ENCODE measurements at regions not wholly inside any gene's neighbourhood (a gene's known extent, or its start where the extent isn't known, plus 50 kb on each side); places are given as distances from the start of the nearest gene placed in this dataset.
"Not testable (repeated sequence)": the region's sequence is repeated elsewhere in the genome, so short reads cannot be mapped to it uniquely, and the experiment has no call there.

GRCh38 chr5:164317676-164318075 lies 812.3 kb downstream of the MAT2B start:
- DNase-seq: no peak

- no peak for DNase-seq
Observed at GRCh38 chr5:164319161-164319560, 813.7 kb downstream of the MAT2B start.

GRCh38 chr5:164324239-164324638 lies 818.8 kb downstream of the MAT2B start:
- no peak for DNase-seq

- DNase-seq: no peak
Observed at GRCh38 chr5:164326219-164326618, 820.8 kb downstream of the MAT2B start.

- DNase-seq: not testable (repeated sequence)
Observed at GRCh38 chr5:164327166-164327565, 821.7 kb downstream of the MAT2B start.

GRCh38 chr5:164332349-164333196 lies 827.2 kb downstream of the MAT2B start:
- DNase-seq: no peak

GRCh38 chr5:164335837-164336236 lies 830.4 kb downstream of the MAT2B start:
- DNase-seq: no peak

GRCh38 chr5:164336276-164336675 lies 830.9 kb downstream of the MAT2B start:
- DNase-seq: no peak

GRCh38 chr5:164336906-164337305 lies 831.5 kb downstream of the MAT2B start:
- DNase-seq: no peak

GRCh38 chr5:164341056-164341619 lies 835.7 kb downstream of the MAT2B start:
- no peak for DNase-seq

- DNase-seq: no peak
Observed at GRCh38 chr5:164345173-164345849, 839.9 kb downstream of the MAT2B start.

- no peak for DNase-seq
Observed at GRCh38 chr5:164345853-164346252, 840.4 kb downstream of the MAT2B start.

GRCh38 chr5:164346785-164347630 lies 841.6 kb downstream of the MAT2B start:
- no peak for DNase-seq

- no peak for DNase-seq
Observed at GRCh38 chr5:164350236-164350635, 844.8 kb downstream of the MAT2B start.

GRCh38 chr5:164351245-164351834 lies 845.9 kb downstream of the MAT2B start:
- DNase-seq: no peak

- no peak for DNase-seq
Observed at GRCh38 chr5:164352695-164353094, 847.3 kb downstream of the MAT2B start.

- no peak for DNase-seq
Observed at GRCh38 chr5:164353155-164353554, 847.7 kb downstream of the MAT2B start.

- no peak for DNase-seq
Observed at GRCh38 chr5:164354139-164354751, 848.8 kb downstream of the MAT2B start.

- no peak for DNase-seq
Observed at GRCh38 chr5:164355267-164355830, 849.9 kb downstream of the MAT2B start.

GRCh38 chr5:164356790-164357189 lies 851.4 kb downstream of the MAT2B start:
- no peak for DNase-seq

- no peak for DNase-seq
Observed at GRCh38 chr5:164357395-164358033, 852.1 kb downstream of the MAT2B start.

Data from stimulated activated CD4-positive, alpha-beta T cell treated with anti-CD3 and anti-CD28 coated beads, Interleukin-2, amount 100 ng/mL, for 48 hours (primary cell).